B cell (primary cell): ENCODE measurements at regions not wholly inside any gene's neighbourhood (a gene's known extent, or its start where the extent isn't known, plus 50 kb on each side); places are given as distances from the start of the nearest gene placed in this dataset.

ENCODE experiments used
- ATAC-seq: fragments of 200-7000 bp; cut with Tn5 transposase; one replicate; pipeline ENCODE4 v1.10.0; 2021; ENCODE audit warnings: low read depth, mild to moderate bottlenecking, moderate number of reproducible peaks, moderate library complexity
- CTCF ChIA-PET: fragments of 350-600 bp; sonication (Branson Sonifier 250); formaldehyde crosslinking; loops from one replicate; lab custom pipeline; 2021; ENCODE audit warnings: antibody characterized with exemption, inconsistent platforms; lab: Charles Lee
- POLR2A ChIA-PET: fragments of 350-600 bp; sonication (Branson Sonifier 250); formaldehyde crosslinking; loops from one replicate; lab custom pipeline; 2021; ENCODE audit warnings: antibody characterized with exemption; lab: Charles Lee
- DNase-seq: peaks from one replicate; pipeline ENCODE4 v3.0.0; 2013
- H2AFZ ChIP-seq: 2 replicates; pipeline ENCODE4 v1.6.1; 2012; ENCODE audit warnings: mild to moderate bottlenecking, low read depth, low read length; ENCODE audit not compliant: insufficient read depth, poor library complexity, severe bottlenecking
- H3K27ac ChIP-seq, 2 donors: 1 replicate in 1 of 2; 2 replicates in 1 of 2; pipeline ENCODE4 v1.5.1; 2012 to 2013; ENCODE audit warnings: low read length in 2 of 2, mild to moderate bottlenecking in 2 of 2, moderate library complexity in 1 of 2
- H3K27me3 ChIP-seq, 4 experiments: fragments of 200-600 bp in 1 of 4; sonication (generic) in 1 of 4; replicated peaks in 1 of 4; 1 replicate in 2 of 4; 2 replicates in 2 of 4; pipeline versions ENCODE4 v1.6.1 to v1.7.0; 2013 to 2016; ENCODE audit warnings: low read length in 3 of 4, mild to moderate bottlenecking in 2 of 4, mixed read lengths in 1 of 4, moderate library complexity in 1 of 4; ENCODE audit not compliant: insufficient read depth in 4 of 4, control insufficient read depth in 3 of 4; ENCODE audit errors: control extremely low read depth in 1 of 4
- H3K36me3 ChIP-seq, 2 experiments: replicated peaks in 1 of 2; 1 replicate in 1 of 2; 2 replicates in 1 of 2; pipeline versions ENCODE4 v1.6.1 to v1.7.1; 2013; ENCODE audit warnings: low read length in 1 of 2; ENCODE audit not compliant: insufficient read depth in 2 of 2, control insufficient read depth in 1 of 2; ENCODE audit errors: control extremely low read depth in 1 of 2, extremely low read depth in 1 of 2
- H3K4me1 ChIP-seq, 2 donors: fragments of 200-600 bp in 1 of 2; sonication (generic) in 1 of 2; 1 replicate in 1 of 2; 2 replicates in 1 of 2; pipeline versions ENCODE4 v1.5.1 to v1.6.1; 2013 to 2017; ENCODE audit warnings: low read length in 2 of 2; ENCODE audit not compliant: control insufficient read depth in 2 of 2, insufficient read depth in 2 of 2
- H3K4me2 ChIP-seq: replicated peaks from 2 replicates; pipeline ENCODE3; 2012; ENCODE audit warnings: mild to moderate bottlenecking, low read depth, low read length; ENCODE audit not compliant: poor library complexity, severe bottlenecking
- H3K4me3 ChIP-seq, 5 experiments: fragments of 200-600 bp in 1 of 5; sonication (generic) in 1 of 5; 1 replicate in 3 of 5; 2 replicates in 2 of 5; pipeline versions ENCODE4 v1.5.1 to v1.7.0; 2011 to 2016; ENCODE audit warnings: low read length in 4 of 5, mild to moderate bottlenecking in 4 of 5, low read depth in 2 of 5, control low read depth in 1 of 5, moderate library complexity in 1 of 5; ENCODE audit not compliant: insufficient read depth in 1 of 5; ENCODE audit errors: control extremely low read depth in 1 of 5, extremely low read depth in 1 of 5
- H3K79me2 ChIP-seq: fragments of 200-600 bp; sonication (generic); one replicate; pipeline ENCODE4 v1.6.0; 2016; ENCODE audit warnings: low read length; ENCODE audit not compliant: control insufficient read depth, insufficient read depth
- H3K9ac ChIP-seq: fragments of 200-600 bp; sonication (generic); 2 replicates; pipeline ENCODE4 v1.6.1; 2017; ENCODE audit warnings: mild to moderate bottlenecking, low read length, moderate library complexity
- H3K9me3 ChIP-seq, 3 donors: one replicate each; pipeline versions ENCODE4 v1.6.1 to v1.7.1; 2013; ENCODE audit warnings: low read length in 2 of 3; ENCODE audit not compliant: control insufficient read depth in 2 of 3, insufficient read depth in 1 of 3; ENCODE audit errors: control extremely low read depth in 1 of 3
- H4K20me1 ChIP-seq: 2 replicates; pipeline ENCODE4 v1.6.0; 2012; ENCODE audit warnings: mild to moderate bottlenecking, low read length; ENCODE audit not compliant: insufficient read depth, control insufficient read depth, poor library complexity, severe bottlenecking
- H3K27ac Mint-ChIP-seq: one replicate; pipeline ENCODE4 v1.8.0; 2021; ENCODE audit warnings: mixed read lengths
- H3K27me3 Mint-ChIP-seq: one replicate; pipeline ENCODE4 v1.8.0; 2021; ENCODE audit warnings: mixed read lengths
- H3K4me1 Mint-ChIP-seq: one replicate; pipeline ENCODE4 v1.8.0; 2021; ENCODE audit warnings: mixed read lengths
- H3K4me3 Mint-ChIP-seq: one replicate; pipeline ENCODE4 v1.8.0; 2021; ENCODE audit warnings: mixed read lengths
- H3K9me3 Mint-ChIP-seq: one replicate; pipeline ENCODE4 v1.8.0; 2022; ENCODE audit warnings: mixed read lengths; ENCODE audit not compliant: insufficient read depth
- EZH2 ChIP-seq: IDR thresholded peaks from 2 replicates; pipeline ENCODE4 v1.6.1; 2012; ENCODE audit warnings: borderline replicate concordance, low read depth, mild to moderate bottlenecking, moderate library complexity, low read length; ENCODE audit not compliant: insufficient read depth, poor library complexity, severe bottlenecking
- WGBS: methylation state at CpG from one replicate; pipeline ENCODE4 v1.1.5; 2013; ENCODE audit warnings: missing lambda C conversion rate; ENCODE audit not compliant: insufficient coverage; 5-methylcytosine and 5-hydroxymethylcytosine counted together
- intact Hi-C: fragments of 100-400 bp; cut with micrococcal nuclease; formaldehyde crosslinking; loops from one replicate; pipeline ENCODE4 v1.10.0; 2022
- TF ChIP-seq, protein P1 (sequence below): fragments of 200-600 bp; IDR thresholded peaks from one replicate; pipeline ENCODE4 v1.8.0; 2022; ENCODE audit warnings: antibody characterized with exemption, mild to moderate bottlenecking

DNA sequence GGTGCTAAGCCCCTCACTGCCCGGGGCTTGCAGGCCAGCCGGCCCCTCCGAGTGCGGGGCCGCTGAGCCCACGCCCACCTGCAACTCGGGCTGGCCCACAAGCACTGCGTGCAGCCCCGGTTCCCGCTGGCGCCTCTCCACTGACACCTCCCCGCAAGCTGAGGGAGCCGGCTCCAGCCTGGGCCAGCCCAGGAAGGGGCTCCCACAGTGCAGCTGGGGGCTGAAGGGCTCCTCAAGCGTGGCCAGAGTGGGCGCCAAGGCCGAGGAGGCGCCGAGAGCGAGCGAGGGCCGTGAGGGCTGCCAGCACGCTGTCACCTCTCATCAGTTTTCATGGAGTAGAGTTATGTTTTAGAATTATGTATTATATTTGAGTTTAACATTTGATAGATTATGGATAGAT, 176.5 kb upstream of the FAM78B start:
- POLR2A ChIA-PET = no interaction called here

DNA sequence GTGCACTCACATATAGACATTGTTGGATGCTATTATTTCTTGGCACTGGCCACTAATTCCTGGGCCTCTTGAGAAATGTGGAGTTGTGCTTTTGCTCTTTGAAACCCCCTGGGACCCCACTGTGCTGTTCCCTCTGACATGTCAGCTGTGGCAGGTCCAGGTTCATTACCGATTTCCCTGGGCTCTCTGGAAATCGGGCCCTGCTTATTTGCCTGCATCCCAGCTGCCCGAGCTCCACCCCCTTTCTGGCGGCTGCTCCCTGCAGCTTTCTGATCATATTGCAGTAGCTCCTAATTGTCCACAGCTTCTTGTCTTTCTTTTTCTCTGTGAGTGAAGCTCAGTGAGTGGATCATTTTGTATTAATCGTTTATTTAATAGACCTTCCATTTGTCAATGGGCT, 183.7 kb upstream of the FAM78B start:
- TF ChIP-seq EZH2 = no peak
- TF ChIP-seq, protein P1, sequence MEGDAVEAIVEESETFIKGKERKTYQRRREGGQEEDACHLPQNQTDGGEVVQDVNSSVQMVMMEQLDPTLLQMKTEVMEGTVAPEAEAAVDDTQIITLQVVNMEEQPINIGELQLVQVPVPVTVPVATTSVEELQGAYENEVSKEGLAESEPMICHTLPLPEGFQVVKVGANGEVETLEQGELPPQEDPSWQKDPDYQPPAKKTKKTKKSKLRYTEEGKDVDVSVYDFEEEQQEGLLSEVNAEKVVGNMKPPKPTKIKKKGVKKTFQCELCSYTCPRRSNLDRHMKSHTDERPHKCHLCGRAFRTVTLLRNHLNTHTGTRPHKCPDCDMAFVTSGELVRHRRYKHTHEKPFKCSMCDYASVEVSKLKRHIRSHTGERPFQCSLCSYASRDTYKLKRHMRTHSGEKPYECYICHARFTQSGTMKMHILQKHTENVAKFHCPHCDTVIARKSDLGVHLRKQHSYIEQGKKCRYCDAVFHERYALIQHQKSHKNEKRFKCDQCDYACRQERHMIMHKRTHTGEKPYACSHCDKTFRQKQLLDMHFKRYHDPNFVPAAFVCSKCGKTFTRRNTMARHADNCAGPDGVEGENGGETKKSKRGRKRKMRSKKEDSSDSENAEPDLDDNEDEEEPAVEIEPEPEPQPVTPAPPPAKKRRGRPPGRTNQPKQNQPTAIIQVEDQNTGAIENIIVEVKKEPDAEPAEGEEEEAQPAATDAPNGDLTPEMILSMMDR = no peak
- no peaks in the 10 kb centered on the region for H3K4me1 ChIP-seq
- H3K79me2 ChIP-seq = no peaks in the 10 kb centered on the region
- no peak overlapping the region for H3K4me3 ChIP-seq
- H3K4me2 ChIP-seq = no peak overlapping the region
- H3K9me3 Mint-ChIP-seq = peaks cover 10% of the 10 kb centered on the region
- intact Hi-C loops = no loop called here
- DNase-seq (no peak), ATAC-seq (no peak)
- no peak overlapping the region for H3K27ac ChIP-seq
- H3K27ac Mint-ChIP-seq = no peak overlapping the region
- H3K9ac ChIP-seq = no peak overlapping the region
- no peak overlapping the region for H2AFZ ChIP-seq
- no peaks in the 10 kb centered on the region for H3K27me3 ChIP-seq
- no peaks in the 10 kb centered on the region for H3K27me3 Mint-ChIP-seq
- no peaks in the 10 kb centered on the region for H3K36me3 ChIP-seq
- POLR2A ChIA-PET = no interaction called here
- H3K4me3 Mint-ChIP-seq = no peak overlapping the region
- 85% methylated on average over 2 of the region's 5 CpGs for WGBS
- no peaks in the 10 kb centered on the region for H3K4me1 Mint-ChIP-seq
- H4K20me1 ChIP-seq = no peaks in the 10 kb centered on the region
- CTCF ChIA-PET = no interaction called here
- peaks cover 0 to 3% (median 0%) of the 10 kb centered on the region in 3 donors for H3K9me3 ChIP-seq

More for the DNA sequence above, 176.5 kb upstream of the FAM78B start:
- no peak overlapping the region for H3K27ac ChIP-seq
- H3K4me2 ChIP-seq = no peak overlapping the region
- TF ChIP-seq, protein P1 = no peak
- no peak for TF ChIP-seq EZH2
- H3K9ac ChIP-seq = no peak overlapping the region
- no peaks in the 10 kb centered on the region for H3K27me3 Mint-ChIP-seq
- H3K36me3 ChIP-seq = no peaks in the 10 kb centered on the region
- WGBS = 97% methylated on average over 14 of the region's 22 CpGs
- H3K27me3 ChIP-seq = no peaks in the 10 kb centered on the region
- no peak overlapping the region for H3K4me3 Mint-ChIP-seq
- H3K27ac Mint-ChIP-seq = no peak overlapping the region
- no peaks in the 10 kb centered on the region for H3K79me2 ChIP-seq
- no peaks in the 10 kb centered on the region for H3K4me1 Mint-ChIP-seq
- intact Hi-C loops = no loop called here
- DNase-seq = no peak
- no peak overlapping the region for H2AFZ ChIP-seq
- CTCF ChIA-PET = no interaction called here
- H3K9me3 ChIP-seq = peaks cover 0 to 3% (median 0%) of the 10 kb centered on the region in 3 donors
- peaks cover 10% of the 10 kb centered on the region for H3K9me3 Mint-ChIP-seq
- no peaks in the 10 kb centered on the region for H4K20me1 ChIP-seq
- no peak for ATAC-seq
- no peak overlapping the region for H3K4me3 ChIP-seq
- no peaks in the 10 kb centered on the region for H3K4me1 ChIP-seq
